Fibroblast of the aortic adventitia (primary cell): ENCODE measurements at regions not wholly inside any gene's neighbourhood (a gene's known extent, or its start where the extent isn't known, plus 50 kb on each side); places are given as distances from the start of the nearest gene placed in this dataset.
"Not testable (repeated sequence)": the region's sequence is repeated elsewhere in the genome, so short reads cannot be mapped to it uniquely, and the experiment has no call there.

Experiments used
- DNase-seq: peaks from one replicate; pipeline ENCODE4 v3.0.0-alpha.2; 2010; ENCODE audit warnings: low read depth
- H3K4me3 ChIP-seq: 2 replicates; pipeline ENCODE4 v1.5.1; 2011; ENCODE audit warnings: low read depth, mild to moderate bottlenecking, control low read depth, low read length, moderate library complexity
- TF ChIP-seq, protein P1 (sequence below): IDR thresholded peaks from 2 replicates; pipeline ENCODE4 v1.5.1; 2011; ENCODE audit warnings: mild to moderate bottlenecking, low read length, control low read depth, inconsistent platforms; ENCODE audit not compliant: insufficient read depth

DNA sequence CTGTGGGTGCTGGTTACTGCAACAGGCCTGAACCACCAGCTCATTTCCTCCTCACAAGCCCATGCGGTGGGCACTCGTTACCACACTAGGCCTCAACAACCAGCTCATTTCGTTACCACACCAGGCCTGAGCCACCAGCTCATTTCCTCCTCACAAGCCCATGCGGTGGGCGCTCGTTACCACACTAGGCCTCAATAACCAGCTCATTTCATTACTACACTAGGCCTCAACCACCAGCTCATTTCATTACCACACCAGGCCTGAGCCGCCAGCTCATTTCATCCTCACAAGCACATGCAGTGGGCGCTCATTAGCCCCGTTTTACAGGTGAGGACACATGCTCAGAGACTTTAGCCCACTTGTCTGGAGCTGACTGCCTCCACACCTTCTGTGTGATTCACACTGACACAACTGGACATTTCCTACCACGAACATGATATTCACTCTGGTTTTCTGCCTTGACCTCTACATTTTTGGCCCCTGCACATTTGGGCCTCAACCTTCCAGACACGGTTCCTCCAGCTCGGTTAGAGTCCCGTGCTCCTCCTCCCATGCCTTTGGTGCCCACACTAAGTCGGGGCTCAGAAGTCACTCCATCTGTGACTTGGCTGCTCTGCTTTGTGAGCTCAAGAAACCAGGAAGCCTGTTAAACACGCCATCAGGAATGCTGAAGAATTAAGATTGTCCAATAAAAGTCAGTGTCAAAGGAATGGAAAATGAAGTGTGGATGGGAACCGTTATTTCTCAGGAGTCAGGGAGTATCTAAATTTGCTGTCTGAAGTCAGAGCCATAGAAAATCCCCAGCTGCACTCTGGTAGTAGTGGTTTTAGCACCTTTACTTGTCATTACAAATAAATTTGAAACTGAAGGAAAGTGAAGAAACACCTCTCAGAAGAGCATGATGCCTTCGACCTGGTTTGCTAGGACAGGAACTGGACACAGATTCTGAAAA is 55.8 kb upstream of the LANCL2 start:
- H3K4me3 ChIP-seq = no peak overlapping the region
- TF ChIP-seq, protein P1, sequence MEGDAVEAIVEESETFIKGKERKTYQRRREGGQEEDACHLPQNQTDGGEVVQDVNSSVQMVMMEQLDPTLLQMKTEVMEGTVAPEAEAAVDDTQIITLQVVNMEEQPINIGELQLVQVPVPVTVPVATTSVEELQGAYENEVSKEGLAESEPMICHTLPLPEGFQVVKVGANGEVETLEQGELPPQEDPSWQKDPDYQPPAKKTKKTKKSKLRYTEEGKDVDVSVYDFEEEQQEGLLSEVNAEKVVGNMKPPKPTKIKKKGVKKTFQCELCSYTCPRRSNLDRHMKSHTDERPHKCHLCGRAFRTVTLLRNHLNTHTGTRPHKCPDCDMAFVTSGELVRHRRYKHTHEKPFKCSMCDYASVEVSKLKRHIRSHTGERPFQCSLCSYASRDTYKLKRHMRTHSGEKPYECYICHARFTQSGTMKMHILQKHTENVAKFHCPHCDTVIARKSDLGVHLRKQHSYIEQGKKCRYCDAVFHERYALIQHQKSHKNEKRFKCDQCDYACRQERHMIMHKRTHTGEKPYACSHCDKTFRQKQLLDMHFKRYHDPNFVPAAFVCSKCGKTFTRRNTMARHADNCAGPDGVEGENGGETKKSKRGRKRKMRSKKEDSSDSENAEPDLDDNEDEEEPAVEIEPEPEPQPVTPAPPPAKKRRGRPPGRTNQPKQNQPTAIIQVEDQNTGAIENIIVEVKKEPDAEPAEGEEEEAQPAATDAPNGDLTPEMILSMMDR = no peak
- no peak for DNase-seq

DNA sequence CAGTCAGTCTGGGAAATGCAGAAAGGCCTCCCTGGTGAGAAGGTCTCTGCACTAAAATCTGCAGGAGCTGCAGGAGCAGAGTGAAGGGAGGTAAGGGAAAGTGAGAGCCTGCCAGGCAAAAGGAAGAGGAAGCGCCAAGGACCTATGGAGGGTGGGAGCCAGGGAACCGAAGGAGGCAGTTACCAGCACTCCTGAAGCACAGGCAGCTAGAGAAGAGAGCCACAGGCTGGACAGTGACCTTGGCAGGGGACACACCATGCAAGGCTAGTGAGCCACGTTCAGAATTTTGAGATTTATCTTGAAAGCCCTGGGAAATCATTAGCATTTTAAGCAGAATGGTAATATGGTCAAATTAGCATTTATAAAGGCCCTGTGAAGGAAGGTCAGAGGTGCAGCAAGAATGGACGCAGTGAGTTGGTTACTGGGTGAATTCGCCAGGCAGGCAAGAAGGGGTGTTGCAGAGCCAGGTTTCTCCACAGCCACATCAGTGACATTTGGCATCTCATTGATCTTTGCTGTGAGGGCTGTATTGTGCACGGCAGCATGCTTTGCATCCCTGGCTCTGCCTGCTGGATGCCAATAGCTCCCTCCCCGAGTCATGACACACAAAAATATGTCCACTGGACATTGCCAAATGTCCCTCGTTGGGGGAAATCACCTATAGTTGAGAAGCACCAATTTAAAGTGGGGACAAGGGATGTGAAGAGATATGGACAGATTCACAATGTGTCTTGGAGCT is 54.7 kb upstream of the LANCL2 start:
- TF ChIP-seq, protein P1 = no peak
- DNase-seq = no peak
- H3K4me3 ChIP-seq = no peak overlapping the region

DNA sequence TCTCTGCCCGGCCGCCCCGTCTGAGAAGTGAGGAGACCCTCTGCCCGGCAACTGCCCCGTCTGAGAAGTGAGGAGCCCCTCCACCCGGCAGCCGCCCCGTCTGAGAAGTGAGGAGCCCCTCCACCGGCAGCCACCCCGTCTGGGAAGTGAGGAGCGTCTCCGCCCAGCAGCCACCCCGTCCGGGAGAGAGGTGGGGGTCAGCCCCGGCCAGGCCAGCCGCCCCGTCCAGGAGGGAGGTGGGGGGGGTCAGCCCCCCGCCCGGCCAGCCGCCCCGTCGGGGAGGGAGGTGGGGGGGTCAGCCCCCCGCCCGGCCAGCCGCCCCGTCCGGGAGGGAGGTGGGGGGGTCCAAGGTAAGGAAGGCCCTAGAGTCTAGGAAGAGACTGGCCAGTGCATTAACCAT is 53.2 kb upstream of the LANCL2 start:
- not testable (repeated sequence) for DNase-seq, H3K4me3 ChIP-seq

DNA sequence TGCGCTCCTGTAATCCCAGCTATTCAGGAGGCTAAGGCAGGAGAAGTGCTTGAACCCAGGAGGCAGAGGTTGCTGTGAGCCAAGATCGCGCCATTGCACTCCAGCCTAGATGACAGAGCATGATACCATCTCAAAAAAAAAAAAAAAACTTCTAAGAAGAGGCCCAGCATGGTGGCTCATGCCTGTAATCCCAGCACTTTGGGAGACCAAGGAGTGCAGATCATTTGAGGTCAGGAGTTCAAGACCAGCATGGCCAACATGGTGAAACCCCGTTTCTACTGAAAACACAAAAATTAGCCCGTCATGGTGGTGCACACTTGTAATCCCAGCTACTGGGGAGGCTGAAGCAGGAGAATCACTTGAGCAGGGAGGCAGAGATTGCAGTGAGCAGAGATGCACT is 51.5 kb upstream of the LANCL2 start:
- not testable (repeated sequence) for H3K4me3 ChIP-seq, DNase-seq

DNA sequence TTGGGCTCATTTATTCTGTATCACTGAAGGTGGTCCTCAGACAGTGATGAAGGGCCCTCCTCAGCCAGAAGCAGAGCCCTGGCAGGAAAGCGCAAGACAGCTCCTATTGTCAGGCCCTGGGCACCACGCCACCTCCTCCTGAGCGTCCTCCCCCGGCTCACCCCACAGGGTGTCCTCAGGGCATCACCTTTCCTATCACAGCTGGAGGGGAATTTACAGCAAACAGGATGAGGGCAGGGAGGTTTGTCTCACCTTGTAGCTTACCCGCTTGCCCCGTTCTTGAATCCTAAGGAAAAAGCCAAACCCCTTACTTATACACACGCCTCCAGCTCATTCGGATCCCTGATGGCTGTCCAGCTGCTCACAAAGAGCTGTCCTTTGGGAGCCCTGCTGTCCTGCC is 50.2 kb upstream of the LANCL2 start:
- no peak overlapping the region for H3K4me3 ChIP-seq
- no peak for DNase-seq
- TF ChIP-seq, protein P1 = no peak
